ENCODE measurements at regions not wholly inside any gene's neighbourhood (a gene's known extent, or its start where the extent isn't known, plus 50 kb on each side); places are given as distances from the start of the nearest gene placed in this dataset.

GRCh38 chr7:46156853-46157252 is 235.8 kb upstream of the IGFBP3 start:
- intact Hi-C loops (cut with micrococcal nuclease) = no loop called here
- H3K4me3 Mint-ChIP-seq = no peak overlapping the region
- Histone ChIP-seq H3K4me3 (ENCODE audit: low read length in 2 of 2) (no peak overlapping the region), H3K9me3 (ENCODE audit: control insufficient read depth in 1 of 2, low read length in 2 of 2) (no peaks in the 10 kb centered on the region), H3K4me1 (ENCODE audit: insufficient read depth, low read length) (no peaks in the 10 kb centered on the region), H3K27me3 (ENCODE audit: insufficient read depth, low read length) (no peaks in the 10 kb centered on the region), H3K27ac (ENCODE audit: low read depth, low read length) (no peak overlapping the region), H3K36me3 (ENCODE audit: insufficient read depth, low read length) (no peaks in the 10 kb centered on the region)
- ChIA-PET CTCF (ENCODE audit: partially characterized antibody) (no interaction called here), POLR2A (ENCODE audit: partially characterized antibody) (no interaction called here)
- no peaks in the 10 kb centered on the region for H3K36me3 Mint-ChIP-seq
- H3K4me1 Mint-ChIP-seq = no peaks in the 10 kb centered on the region
- no peak for DNase-seq
- peaks cover 0 to 2% of the 10 kb centered on the region in 2 donors for H3K27me3 Mint-ChIP-seq
- H3K9me3 Mint-ChIP-seq = peaks cover 0 to 5% (median 2%) of the 10 kb centered on the region in 8 donors
- H3K27ac Mint-ChIP-seq = no peak overlapping the region

GRCh38 chr7:46156086-46156485 is 235.0 kb upstream of the IGFBP3 start:
- no peak overlapping the region for H3K4me3 Mint-ChIP-seq
- Histone ChIP-seq H3K27ac (ENCODE audit: low read depth, low read length) (no peak overlapping the region), H3K27me3 (ENCODE audit: insufficient read depth, low read length) (no peaks in the 10 kb centered on the region), H3K9me3 (ENCODE audit: control insufficient read depth in 1 of 2, low read length in 2 of 2) (no peaks in the 10 kb centered on the region), H3K36me3 (ENCODE audit: insufficient read depth, low read length) (no peaks in the 10 kb centered on the region), H3K4me3 (ENCODE audit: low read length in 2 of 2) (no peak overlapping the region), H3K4me1 (ENCODE audit: insufficient read depth, low read length) (no peaks in the 10 kb centered on the region)
- H3K36me3 Mint-ChIP-seq = no peaks in the 10 kb centered on the region
- H3K4me1 Mint-ChIP-seq = no peaks in the 10 kb centered on the region
- intact Hi-C loops (cut with micrococcal nuclease) = no loop called here
- ChIA-PET CTCF (ENCODE audit: partially characterized antibody) (no interaction called here), POLR2A (ENCODE audit: partially characterized antibody) (no interaction called here)
- DNase-seq = no peak
- H3K27me3 Mint-ChIP-seq = peaks cover 0 to 2% of the 10 kb centered on the region in 2 donors
- H3K9me3 Mint-ChIP-seq = peaks cover 0 to 5% (median 2%) of the 10 kb centered on the region in 8 donors
- H3K27ac Mint-ChIP-seq = no peak overlapping the region

- H3K4me3 Mint-ChIP-seq = no peak overlapping the region
- H3K36me3 ChIP-seq (ENCODE audit: insufficient read depth, low read length) = no peaks in the 10 kb centered on the region
- H3K4me1 Mint-ChIP-seq = no peaks in the 10 kb centered on the region
- H3K27me3 ChIP-seq (ENCODE audit: insufficient read depth, low read length) = no peaks in the 10 kb centered on the region
- no peaks in the 10 kb centered on the region for H3K36me3 Mint-ChIP-seq
- peaks cover 0 to 2% of the 10 kb centered on the region in 2 donors for H3K27me3 Mint-ChIP-seq
- H3K27ac ChIP-seq (ENCODE audit: low read depth, low read length) = no peak overlapping the region
- H3K9me3 Mint-ChIP-seq = peaks cover 0 to 6% (median 3%) of the 10 kb centered on the region in 8 donors
- H3K4me3 ChIP-seq (ENCODE audit: low read length in 2 of 2) = no peak overlapping the region
- POLR2A ChIA-PET (ENCODE audit: partially characterized antibody) = no interaction called here
- no peak for DNase-seq
- no peaks in the 10 kb centered on the region for H3K9me3 ChIP-seq (ENCODE audit: control insufficient read depth in 1 of 2, low read length in 2 of 2)
- CTCF ChIA-PET (ENCODE audit: partially characterized antibody) = no interaction called here
- no peak overlapping the region for H3K27ac Mint-ChIP-seq
- no peaks in the 10 kb centered on the region for H3K4me1 ChIP-seq (ENCODE audit: insufficient read depth, low read length)
- intact Hi-C loops (cut with micrococcal nuclease) = no loop called here
Measured at GRCh38 chr7:46155367-46155766, 234.3 kb upstream of the IGFBP3 start.

- H3K4me1 Mint-ChIP-seq = no peaks in the 10 kb centered on the region
- H3K27ac Mint-ChIP-seq = no peak overlapping the region
- H3K36me3 Mint-ChIP-seq = no peaks in the 10 kb centered on the region
- peaks cover 0 to 2% of the 10 kb centered on the region in 2 donors for H3K27me3 Mint-ChIP-seq
- Histone ChIP-seq H3K4me1 (ENCODE audit: insufficient read depth, low read length) (no peaks in the 10 kb centered on the region), H3K9me3 (ENCODE audit: control insufficient read depth in 1 of 2, low read length in 2 of 2) (no peaks in the 10 kb centered on the region), H3K36me3 (ENCODE audit: insufficient read depth, low read length) (no peaks in the 10 kb centered on the region), H3K4me3 (ENCODE audit: low read length in 2 of 2) (no peak overlapping the region), H3K27ac (ENCODE audit: low read depth, low read length) (no peak overlapping the region), H3K27me3 (ENCODE audit: insufficient read depth, low read length) (no peaks in the 10 kb centered on the region)
- intact Hi-C loops (cut with micrococcal nuclease) = no loop called here
- no peak for DNase-seq
- CTCF ChIA-PET (ENCODE audit: partially characterized antibody) = no interaction called here
- H3K9me3 Mint-ChIP-seq = peaks cover 0 to 8% (median 4%) of the 10 kb centered on the region in 8 donors
- H3K4me3 Mint-ChIP-seq = no peak overlapping the region
- POLR2A ChIA-PET (ENCODE audit: partially characterized antibody) = no interaction called here
Measured at GRCh38 chr7:46153951-46154787, 233.1 kb upstream of the IGFBP3 start.

GRCh38 chr7:46153583-46153950 is 232.5 kb upstream of the IGFBP3 start:
- Mint-ChIP-seq H3K9me3 (peaks cover 0 to 8% (median 4%) of the 10 kb centered on the region in 8 donors), H3K4me1 (no peaks in the 10 kb centered on the region), H3K27ac (no peak overlapping the region), H3K36me3 (no peaks in the 10 kb centered on the region), H3K27me3 (peaks cover 0 to 2% of the 10 kb centered on the region in 2 donors), H3K4me3 (no peak overlapping the region)
- intact Hi-C loops (cut with micrococcal nuclease) = no loop called here
- no peak overlapping the region for H3K27ac ChIP-seq (ENCODE audit: low read depth, low read length)
- H3K27me3 ChIP-seq (ENCODE audit: insufficient read depth, low read length) = no peaks in the 10 kb centered on the region
- H3K36me3 ChIP-seq (ENCODE audit: insufficient read depth, low read length) = no peaks in the 10 kb centered on the region
- H3K4me1 ChIP-seq (ENCODE audit: insufficient read depth, low read length) = no peaks in the 10 kb centered on the region
- CTCF ChIA-PET (ENCODE audit: partially characterized antibody) = no interaction called here
- H3K4me3 ChIP-seq (ENCODE audit: low read length in 2 of 2) = no peak overlapping the region
- POLR2A ChIA-PET (ENCODE audit: partially characterized antibody) = no interaction called here
- H3K9me3 ChIP-seq (ENCODE audit: control insufficient read depth in 1 of 2, low read length in 2 of 2) = no peaks in the 10 kb centered on the region
- DNase-seq = no peak

GRCh38 chr7:46152696-46153095 is 231.6 kb upstream of the IGFBP3 start:
- CTCF ChIA-PET (ENCODE audit: partially characterized antibody) = interaction anchor here (0.5 kb wide), 1 partner anchor 37 kb away, joined by 3 read pairs; no protein-coding TSS in a partner anchor
- Histone ChIP-seq H3K9me3 (ENCODE audit: control insufficient read depth in 1 of 2, low read length in 2 of 2) (no peaks in the 10 kb centered on the region), H3K27me3 (ENCODE audit: insufficient read depth, low read length) (no peaks in the 10 kb centered on the region), H3K27ac (ENCODE audit: low read depth, low read length) (no peak overlapping the region), H3K4me1 (ENCODE audit: insufficient read depth, low read length) (no peaks in the 10 kb centered on the region), H3K36me3 (ENCODE audit: insufficient read depth, low read length) (no peaks in the 10 kb centered on the region), H3K4me3 (ENCODE audit: low read length in 2 of 2) (no peak overlapping the region)
- no peak for DNase-seq
- no peak overlapping the region for H3K27ac Mint-ChIP-seq
- intact Hi-C loops (cut with micrococcal nuclease) = no loop called here
- POLR2A ChIA-PET (ENCODE audit: partially characterized antibody) = no interaction called here
- peaks cover 0 to 2% of the 10 kb centered on the region in 2 donors for H3K27me3 Mint-ChIP-seq
- peaks cover 0 to 7% (median 3%) of the 10 kb centered on the region in 8 donors for H3K9me3 Mint-ChIP-seq
- no peaks in the 10 kb centered on the region for H3K36me3 Mint-ChIP-seq
- no peak overlapping the region for H3K4me3 Mint-ChIP-seq
- no peaks in the 10 kb centered on the region for H3K4me1 Mint-ChIP-seq

- Mint-ChIP-seq H3K27me3 (peaks cover 0 to 2% of the 10 kb centered on the region in 2 donors), H3K9me3 (peaks cover 0 to 6% (median 5%) of the 10 kb centered on the region in 8 donors), H3K4me3 (no peak overlapping the region), H3K36me3 (no peaks in the 10 kb centered on the region), H3K27ac (no peak overlapping the region), H3K4me1 (no peaks in the 10 kb centered on the region)
- ChIA-PET POLR2A (ENCODE audit: partially characterized antibody) (no interaction called here), CTCF (ENCODE audit: partially characterized antibody) (no interaction called here)
- intact Hi-C loops (cut with micrococcal nuclease) = no loop called here
- Histone ChIP-seq H3K4me1 (ENCODE audit: insufficient read depth, low read length) (no peaks in the 10 kb centered on the region), H3K4me3 (ENCODE audit: low read length in 2 of 2) (no peak overlapping the region), H3K9me3 (ENCODE audit: control insufficient read depth in 1 of 2, low read length in 2 of 2) (no peaks in the 10 kb centered on the region), H3K27me3 (ENCODE audit: insufficient read depth, low read length) (no peaks in the 10 kb centered on the region), H3K27ac (ENCODE audit: low read depth, low read length) (no peak overlapping the region), H3K36me3 (ENCODE audit: insufficient read depth, low read length) (no peaks in the 10 kb centered on the region)
- DNase-seq = no peak
Measured at GRCh38 chr7:46150721-46151120, 229.6 kb upstream of the IGFBP3 start.
